Osteocyte (in vitro differentiated cells): ENCODE measurements at regions not wholly inside any gene's neighbourhood (a gene's known extent, or its start where the extent isn't known, plus 50 kb on each side); places are given as distances from the start of the nearest gene placed in this dataset.

Experiments used
- DNase-seq: peaks from one replicate; pipeline ENCODE4 v3.0.0; 2021; ENCODE audit warnings: mixed read lengths; ENCODE audit not compliant: unreplicated experiment; ENCODE audit errors: extremely low spot score
- H3K27ac Mint-ChIP-seq: one replicate; pipeline ENCODE4 v1.8.0; 2021; ENCODE audit warnings: mild to moderate bottlenecking, mixed read lengths; ENCODE audit not compliant: unreplicated experiment
- H3K27me3 Mint-ChIP-seq: one replicate; pipeline ENCODE4 v1.8.0; 2021; ENCODE audit warnings: mixed read lengths; ENCODE audit not compliant: unreplicated experiment
- H3K36me3 Mint-ChIP-seq: one replicate; pipeline ENCODE4 v1.8.0; 2021; ENCODE audit warnings: mixed read lengths; ENCODE audit not compliant: unreplicated experiment
- H3K4me1 Mint-ChIP-seq: one replicate; pipeline ENCODE4 v1.8.0; 2021; ENCODE audit warnings: mixed read lengths; ENCODE audit not compliant: unreplicated experiment
- H3K4me3 Mint-ChIP-seq: one replicate; pipeline ENCODE4 v1.8.0; 2021; ENCODE audit warnings: mild to moderate bottlenecking, moderate library complexity, mixed read lengths; ENCODE audit not compliant: unreplicated experiment
- H3K9me3 Mint-ChIP-seq: one replicate; pipeline ENCODE4 v1.8.0; 2021; ENCODE audit warnings: mixed read lengths; ENCODE audit not compliant: unreplicated experiment
- TF ChIP-seq, protein P1 (sequence below): fragments of 200-600 bp; sonication (generic); IDR thresholded peaks from 2 replicates; pipeline ENCODE4 v1.5.0; 2021; ENCODE audit warnings: antibody characterized with exemption, mild to moderate bottlenecking, moderate library complexity

DNA sequence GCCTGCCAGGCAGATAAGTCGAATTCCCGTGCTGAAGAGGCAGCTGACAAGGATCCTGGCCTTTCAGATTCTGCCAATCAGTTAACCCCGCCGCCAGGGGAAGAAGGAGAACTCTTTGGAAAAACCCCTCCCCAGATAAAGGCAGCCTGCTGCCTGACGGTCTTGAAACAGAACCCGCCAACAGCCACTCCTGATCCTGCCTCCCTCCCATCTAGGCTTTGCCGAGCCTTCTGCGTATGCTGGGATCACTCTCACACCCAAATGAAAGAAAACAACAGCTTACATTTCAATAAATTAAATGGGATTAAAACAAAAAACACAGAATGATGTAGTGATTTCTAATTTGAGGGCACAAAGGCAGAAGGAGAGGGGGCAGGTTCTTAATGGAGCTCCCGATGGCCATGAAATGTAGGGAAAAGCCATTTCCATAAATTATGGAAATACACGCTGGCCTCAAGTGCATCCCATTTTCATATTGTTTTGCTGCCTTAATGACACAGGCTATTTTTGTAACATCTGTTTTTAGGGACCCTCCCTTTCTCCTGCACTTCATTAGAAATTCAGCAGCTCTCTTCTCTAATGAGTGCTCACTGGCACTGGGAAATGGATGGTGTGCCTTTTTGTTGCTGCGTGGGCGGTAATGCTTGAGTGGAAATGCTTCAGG is 319.1 kb downstream of the MED10 start:
- no peak overlapping the region for H3K4me3 Mint-ChIP-seq
- no peaks in the 10 kb centered on the region for H3K4me1 Mint-ChIP-seq
- DNase-seq, result peak; percentile 13
- H3K27me3 Mint-ChIP-seq, result no peaks in the 10 kb centered on the region
- no peak overlapping the region for H3K27ac Mint-ChIP-seq
- no peaks in the 10 kb centered on the region for H3K36me3 Mint-ChIP-seq
- TF ChIP-seq, protein P1, sequence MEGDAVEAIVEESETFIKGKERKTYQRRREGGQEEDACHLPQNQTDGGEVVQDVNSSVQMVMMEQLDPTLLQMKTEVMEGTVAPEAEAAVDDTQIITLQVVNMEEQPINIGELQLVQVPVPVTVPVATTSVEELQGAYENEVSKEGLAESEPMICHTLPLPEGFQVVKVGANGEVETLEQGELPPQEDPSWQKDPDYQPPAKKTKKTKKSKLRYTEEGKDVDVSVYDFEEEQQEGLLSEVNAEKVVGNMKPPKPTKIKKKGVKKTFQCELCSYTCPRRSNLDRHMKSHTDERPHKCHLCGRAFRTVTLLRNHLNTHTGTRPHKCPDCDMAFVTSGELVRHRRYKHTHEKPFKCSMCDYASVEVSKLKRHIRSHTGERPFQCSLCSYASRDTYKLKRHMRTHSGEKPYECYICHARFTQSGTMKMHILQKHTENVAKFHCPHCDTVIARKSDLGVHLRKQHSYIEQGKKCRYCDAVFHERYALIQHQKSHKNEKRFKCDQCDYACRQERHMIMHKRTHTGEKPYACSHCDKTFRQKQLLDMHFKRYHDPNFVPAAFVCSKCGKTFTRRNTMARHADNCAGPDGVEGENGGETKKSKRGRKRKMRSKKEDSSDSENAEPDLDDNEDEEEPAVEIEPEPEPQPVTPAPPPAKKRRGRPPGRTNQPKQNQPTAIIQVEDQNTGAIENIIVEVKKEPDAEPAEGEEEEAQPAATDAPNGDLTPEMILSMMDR, result no peak
- H3K9me3 Mint-ChIP-seq, result peaks cover 4% of the 10 kb centered on the region

DNA sequence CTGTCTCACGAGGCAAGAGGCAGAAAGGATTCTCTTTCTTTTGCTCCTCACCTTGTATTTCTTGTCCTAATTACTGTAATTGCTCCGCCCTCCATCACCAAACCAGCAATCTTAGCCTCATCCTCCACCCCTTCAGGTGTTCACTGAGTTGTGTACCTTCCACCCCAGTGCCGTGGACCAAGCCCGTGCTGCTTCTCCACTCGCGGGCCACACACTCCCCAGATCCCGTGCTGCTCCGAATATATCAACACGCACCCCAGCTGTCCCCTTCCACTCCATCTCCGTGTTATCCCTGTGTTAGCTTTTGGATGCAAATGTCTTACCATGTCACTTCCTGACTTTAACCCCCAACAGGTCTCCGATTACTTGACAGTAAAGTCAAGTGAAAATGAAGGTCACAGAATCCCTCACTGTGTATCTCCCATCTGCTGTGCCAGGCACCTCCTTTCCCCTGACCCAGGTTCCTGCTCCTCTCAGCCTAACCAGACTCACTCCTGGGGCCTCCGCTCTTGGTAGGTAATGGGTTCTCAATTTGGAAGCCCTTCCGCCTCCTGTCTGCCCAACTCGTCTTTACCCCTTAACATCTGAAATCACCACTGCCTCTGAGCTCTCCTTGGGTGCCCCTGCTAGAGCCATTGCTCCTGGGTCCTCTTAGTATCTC is 320.2 kb downstream of the MED10 start:
- Mint-ChIP-seq H3K36me3 (no peaks in the 10 kb centered on the region), H3K27ac (no peak overlapping the region), H3K4me1 (no peaks in the 10 kb centered on the region), H3K9me3 (peaks cover 4% of the 10 kb centered on the region), H3K27me3 (no peaks in the 10 kb centered on the region), H3K4me3 (no peak overlapping the region)
- peak; percentile 74 for DNase-seq
- TF ChIP-seq, protein P1, result no peak

DNA sequence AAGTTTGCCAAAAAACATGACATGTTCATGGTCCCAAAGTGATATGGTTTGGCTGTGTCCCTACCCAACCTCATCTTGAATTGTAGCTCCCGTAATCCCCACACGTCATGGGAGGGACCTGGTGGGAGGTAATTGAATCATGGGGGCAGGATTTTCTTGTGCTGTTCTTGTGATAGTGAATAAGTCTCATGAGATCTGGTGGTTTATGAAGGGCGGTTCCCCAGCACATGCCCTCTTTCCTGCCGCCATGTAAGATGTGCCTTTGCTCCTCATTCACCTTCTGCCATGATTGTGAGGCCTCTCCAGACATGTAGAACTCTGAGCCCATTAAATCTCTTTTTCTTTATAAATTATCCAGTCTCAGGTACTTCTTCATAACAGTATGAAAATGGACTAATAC is 322.1 kb downstream of the MED10 start:
- Mint-ChIP-seq H3K4me1 (no peaks in the 10 kb centered on the region), H3K4me3 (no peak overlapping the region), H3K9me3 (peaks cover 4% of the 10 kb centered on the region), H3K36me3 (no peaks in the 10 kb centered on the region), H3K27me3 (no peaks in the 10 kb centered on the region), H3K27ac (no peak overlapping the region)
- TF ChIP-seq, protein P1, result no peak
- DNase-seq, result peak; percentile 19

DNA sequence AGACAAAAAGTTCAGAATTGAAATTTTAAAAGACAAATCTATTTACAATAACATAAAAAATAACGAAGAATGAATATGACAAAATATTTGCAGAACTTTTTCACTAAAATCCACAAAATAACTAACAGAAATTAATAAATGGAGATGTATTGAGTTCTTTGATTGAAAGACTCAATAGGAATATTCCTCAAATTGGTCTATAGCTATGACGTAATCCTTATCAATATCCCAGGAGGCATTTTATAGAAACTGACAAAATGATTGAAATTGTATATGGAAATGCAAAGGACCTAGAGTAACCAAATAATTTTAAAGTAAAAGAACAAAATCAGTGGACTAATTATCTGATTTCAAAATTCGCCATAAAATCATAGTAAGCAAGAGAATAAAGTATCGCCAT is 328.7 kb downstream of the MED10 start:
- Mint-ChIP-seq H3K27me3 (no peaks in the 10 kb centered on the region), H3K27ac (no peak overlapping the region), H3K4me1 (no peaks in the 10 kb centered on the region), H3K36me3 (no peaks in the 10 kb centered on the region), H3K9me3 (peaks cover 4% of the 10 kb centered on the region), H3K4me3 (no peak overlapping the region)
- TF ChIP-seq, protein P1, result no peak
- DNase-seq, result no peak

DNA sequence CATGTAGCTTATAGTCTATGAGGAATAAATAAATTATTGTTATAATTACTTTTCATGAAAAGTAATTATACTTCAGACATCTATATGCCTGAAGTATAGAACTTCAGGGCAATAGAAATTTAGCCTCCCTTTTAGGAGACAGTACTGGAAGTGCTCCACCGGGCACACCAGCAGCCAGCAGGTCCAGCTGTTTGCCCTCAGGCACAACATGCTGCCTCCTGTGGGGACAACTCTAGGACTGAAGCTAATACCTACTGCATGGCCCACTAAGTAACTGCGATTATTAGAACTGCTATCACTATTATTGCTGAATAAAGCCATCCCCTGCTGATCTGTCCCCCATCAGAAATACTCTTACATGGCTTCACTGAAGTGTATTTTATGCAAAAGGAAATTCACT is 329.6 kb downstream of the MED10 start:
- Mint-ChIP-seq H3K27me3 (no peaks in the 10 kb centered on the region), H3K36me3 (no peaks in the 10 kb centered on the region), H3K27ac (no peak overlapping the region), H3K4me1 (no peaks in the 10 kb centered on the region), H3K9me3 (peaks cover 4% of the 10 kb centered on the region), H3K4me3 (no peak overlapping the region)
- TF ChIP-seq, protein P1, result no peak
- no peak for DNase-seq
